K562 (cell line): ENCODE measurements at regions not wholly inside any gene's neighbourhood (a gene's known extent, or its start where the extent isn't known, plus 50 kb on each side); places are given as distances from the start of the nearest gene placed in this dataset.

Experiments
- ATAC-seq: fragments of 200-7000 bp; cut with Tn5 transposase; 3 replicates; pipeline ENCODE4 v1.9.1; 2020; ENCODE audit warnings: moderate library complexity
- BruUV-seq: library from RNA; stranded (reverse); fragments of 400-500 nt; replicated peaks from 2 replicates; lab custom pipeline; 2021; lab: Mats Ljungman, UMichigan
- CTCF ChIA-PET: fragments of 300-600 bp; formaldehyde crosslinking; extraction: SDS; loops from one replicate; lab custom pipeline; 2021; ENCODE audit warnings: low intra/inter-chr PET ratio; lab: Yijun Ruan, JAX
- POLR2A ChIA-PET: fragments of 300-600, 350-650 bp; sonication (Branson Sonifier 250); formaldehyde crosslinking; extraction: SDS; loops from one replicate; lab custom pipeline; 2021; ENCODE audit warnings: antibody characterized with exemption, inconsistent platforms; lab: Yijun Ruan, JAX
- DNase-seq, 4 experiments: peaks; one replicate each; pipeline versions ENCODE4 v3.0.0 to v3.0.0-alpha.2; 2011 to 2018; ENCODE audit warnings: low spot score in 3 of 4, mixed read lengths in 3 of 4; ENCODE audit errors: extremely low read depth in 1 of 4
- FAIRE-seq: peaks from 2 replicates; lab custom pipeline; 2011; peaks lifted over from hg19 to GRCh38; lab: Jason Lieb, UNC
- H2AFZ ChIP-seq: 2 replicates; pipeline ENCODE4 v1.6.0; 2011; ENCODE audit warnings: low read depth, low read length, control low read depth, inconsistent platforms
- H3K27ac ChIP-seq: fragments of 200-600 bp; 3 replicates; pipeline ENCODE4 v1.8.0; 2011; ENCODE audit warnings: low read depth, mild to moderate bottlenecking, control low read depth, inconsistent platforms, low read length, moderate library complexity, mixed read lengths; ENCODE audit errors: extremely low read depth
- H3K27me3 ChIP-seq, 2 experiments: fragments of 300-600 bp in 1 of 2; 2 replicates in 1 of 2; 3 replicates in 1 of 2; pipeline versions ENCODE4 v1.6.0 to v1.8.0; 2011; ENCODE audit warnings: inconsistent platforms in 2 of 2, low read length in 2 of 2, mild to moderate bottlenecking in 1 of 2, mixed read lengths in 1 of 2, moderate library complexity in 1 of 2; ENCODE audit not compliant: control insufficient read depth in 2 of 2, insufficient read depth in 2 of 2
- H3K36me3 ChIP-seq: fragments of 300-600 bp; 3 replicates; pipeline ENCODE4 v1.8.0; 2011; ENCODE audit warnings: mild to moderate bottlenecking, low read length, inconsistent platforms; ENCODE audit not compliant: control insufficient read depth, insufficient read depth
- H3K4me1 ChIP-seq, 2 experiments: fragments of 200-600 bp in 1 of 2; replicated peaks in 1 of 2; 2 replicates in 1 of 2; 3 replicates in 1 of 2; pipeline versions ENCODE4 v1.5.1 to v1.8.0; 2011; ENCODE audit warnings: inconsistent platforms in 2 of 2, low read length in 2 of 2, mild to moderate bottlenecking in 1 of 2, mixed read lengths in 1 of 2, moderate library complexity in 1 of 2; ENCODE audit not compliant: control insufficient read depth in 2 of 2, insufficient read depth in 2 of 2
- H3K4me2 ChIP-seq: 2 replicates; pipeline ENCODE4 v1.6.1; 2011; ENCODE audit warnings: low read length, control low read depth, inconsistent platforms, mixed read lengths; ENCODE audit not compliant: insufficient read depth
- H3K4me3 ChIP-seq: fragments of 200-600 bp; sonication (generic), shearing (Covaris generic); 2 replicates; pipeline ENCODE4 v1.5.1; 2016; ENCODE audit warnings: control low read depth, inconsistent platforms
- H3K79me2 ChIP-seq: fragments of 200-600 bp; 3 replicates; pipeline ENCODE4 v1.8.0; 2011; ENCODE audit warnings: low read length, inconsistent platforms; ENCODE audit not compliant: control insufficient read depth, insufficient read depth
- H3K9ac ChIP-seq, 2 experiments: 2 replicates each; pipeline versions ENCODE4 v1.6.0 to v1.6.1; 2011; ENCODE audit warnings: low read depth in 2 of 2, low read length in 2 of 2, control low read depth in 1 of 2, inconsistent platforms in 1 of 2, mild to moderate bottlenecking in 1 of 2, mixed read lengths in 1 of 2; ENCODE audit not compliant: insufficient read depth in 1 of 2
- H3K9me1 ChIP-seq: one replicate; pipeline ENCODE4 v1.6.0; 2011; ENCODE audit warnings: inconsistent platforms, mild to moderate bottlenecking, low read length, moderate library complexity; ENCODE audit not compliant: control insufficient read depth, insufficient read depth
- H3K9me3 ChIP-seq: replicated peaks from 2 replicates; pipeline ENCODE4 v1.5.1; 2011; ENCODE audit warnings: low read depth, low read length, inconsistent platforms; ENCODE audit not compliant: control insufficient read depth, insufficient read depth
- H4K20me1 ChIP-seq: replicated peaks from 2 replicates; pipeline ENCODE4 v1.6.1; 2011; ENCODE audit warnings: low read length, inconsistent platforms, mixed read lengths; ENCODE audit not compliant: control insufficient read depth, insufficient read depth
- E2F3 ChIP-seq: fragments of 250-450 bp; sonication (Bioruptor Pico); IDR thresholded peaks from 2 replicates; pipeline ENCODE4 v1.4.0; 2020; ENCODE audit warnings: mild to moderate bottlenecking
- FOXK2 ChIP-seq, 2 experiments: fragments of 450-650 bp; IDR thresholded peaks in 1 of 2; conservative IDR thresholded peaks in 1 of 2; 2 replicates each; pipeline ENCODE4 v1.6.1; 2016; ENCODE audit warnings: low read depth in 2 of 2, mild to moderate bottlenecking in 1 of 2
- PHF21A ChIP-seq: fragments of 450-650 bp; IDR thresholded peaks from 2 replicates; pipeline ENCODE4 v1.6.1; 2017; ENCODE audit warnings: low read depth, borderline replicate concordance
- SMC3 ChIP-seq: conservative IDR thresholded peaks from 2 replicates; pipeline ENCODE4 v1.6.1; 2011; ENCODE audit warnings: low read depth, low read length, improper control_type of control experiment; ENCODE audit not compliant: insufficient read depth
- ZBTB7A ChIP-seq: IDR thresholded peaks from 2 replicates; pipeline ENCODE4 v1.6.1; 2011; ENCODE audit warnings: low read depth, mild to moderate bottlenecking, low read length, moderate library complexity, borderline replicate concordance; ENCODE audit not compliant: control insufficient read depth
- ZNF785 ChIP-seq: fragments of 250-450 bp; sonication (Bioruptor Pico); IDR thresholded peaks from 2 replicates; pipeline ENCODE4 v1.4.0; 2020; ENCODE audit warnings: mild to moderate bottlenecking
- ZSCAN29 ChIP-seq: fragments of 450-650 bp; IDR thresholded peaks from 2 replicates; pipeline ENCODE4 v1.6.1; 2017
- in situ Hi-C: fragments of 300-500 bp; cut with MboI; formaldehyde crosslinking; loops from 4 replicates; pipeline ENCODE4 v1.15.0; 2018; ENCODE audit warnings: inconsistent platforms, mixed read lengths
- intact Hi-C: fragments of 100-400 bp; cut with micrococcal nuclease; formaldehyde crosslinking; loops from 2 replicates; pipeline ENCODE4 v1.14.2; 2022
- TF ChIP-seq, protein P1 (sequence below): sonication (generic); formaldehyde crosslinking; IDR thresholded peaks from 2 replicates; pipeline ENCODE4 v1.8.1; 2022; ENCODE audit warnings: missing genetic modification reagents
- TF ChIP-seq, protein P2 (sequence below): IDR thresholded peaks from 3 replicates; pipeline ENCODE4 v1.6.1; 2011; ENCODE audit warnings: borderline replicate concordance, mild to moderate bottlenecking; ENCODE audit not compliant: insufficient read length, insufficient read depth

DNA sequence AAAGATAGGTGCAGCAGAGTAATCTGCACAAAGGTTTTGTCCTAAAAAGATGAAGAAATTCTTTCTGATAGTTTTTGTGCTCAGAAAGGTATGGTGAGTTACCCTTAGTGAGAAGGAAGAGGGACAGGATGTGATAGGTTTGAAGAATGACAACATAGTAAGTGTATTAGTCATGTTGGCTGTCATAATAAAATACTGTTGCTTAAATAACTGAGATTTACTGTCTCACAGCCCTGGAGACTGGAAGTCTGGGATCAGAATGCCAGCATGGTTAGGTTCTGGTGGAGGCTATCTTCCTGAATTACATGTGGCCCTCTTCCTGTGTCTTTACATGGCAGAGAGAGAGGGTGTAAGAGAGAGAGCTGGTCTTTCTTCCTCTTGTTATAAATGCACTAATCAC lies 965.2 kb downstream of the TTLL7 start:
- H3K79me2 ChIP-seq: no peaks in the 10 kb centered on the region
- intact Hi-C loops: no loop called here
- H3K36me3 ChIP-seq: no peaks in the 10 kb centered on the region
- H4K20me1 ChIP-seq: no peaks in the 10 kb centered on the region
- H3K27ac ChIP-seq: no peak overlapping the region
- no peaks in the 10 kb centered on the region for H3K9me1 ChIP-seq
- H2AFZ ChIP-seq: no peak overlapping the region
- POLR2A ChIA-PET: no interaction called here
- no peak overlapping the region for H3K9ac ChIP-seq
- TF ChIP-seq SMC3: no peak
- no peak for TF ChIP-seq E2F3 (CRISPR knock-in tag)
- no peak for TF ChIP-seq FOXK2 (conservative IDR thresholded peaks at IDR 0.05 in 1 of 2, IDR thresholded peaks at IDR 0.05 in 1 of 2; ENCODE audit: low read depth in 2 of 2)
- TF ChIP-seq, protein P1, sequence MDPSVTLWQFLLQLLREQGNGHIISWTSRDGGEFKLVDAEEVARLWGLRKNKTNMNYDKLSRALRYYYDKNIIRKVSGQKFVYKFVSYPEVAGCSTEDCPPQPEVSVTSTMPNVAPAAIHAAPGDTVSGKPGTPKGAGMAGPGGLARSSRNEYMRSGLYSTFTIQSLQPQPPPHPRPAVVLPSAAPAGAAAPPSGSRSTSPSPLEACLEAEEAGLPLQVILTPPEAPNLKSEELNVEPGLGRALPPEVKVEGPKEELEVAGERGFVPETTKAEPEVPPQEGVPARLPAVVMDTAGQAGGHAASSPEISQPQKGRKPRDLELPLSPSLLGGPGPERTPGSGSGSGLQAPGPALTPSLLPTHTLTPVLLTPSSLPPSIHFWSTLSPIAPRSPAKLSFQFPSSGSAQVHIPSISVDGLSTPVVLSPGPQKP (CRISPR knock-in tag): no peak
- no peak for TF ChIP-seq ZSCAN29
- no peak for TF ChIP-seq PHF21A
- TF ChIP-seq ZBTB7A: no peak
- TF ChIP-seq ZNF785: no peak
- TF ChIP-seq, protein P2, sequence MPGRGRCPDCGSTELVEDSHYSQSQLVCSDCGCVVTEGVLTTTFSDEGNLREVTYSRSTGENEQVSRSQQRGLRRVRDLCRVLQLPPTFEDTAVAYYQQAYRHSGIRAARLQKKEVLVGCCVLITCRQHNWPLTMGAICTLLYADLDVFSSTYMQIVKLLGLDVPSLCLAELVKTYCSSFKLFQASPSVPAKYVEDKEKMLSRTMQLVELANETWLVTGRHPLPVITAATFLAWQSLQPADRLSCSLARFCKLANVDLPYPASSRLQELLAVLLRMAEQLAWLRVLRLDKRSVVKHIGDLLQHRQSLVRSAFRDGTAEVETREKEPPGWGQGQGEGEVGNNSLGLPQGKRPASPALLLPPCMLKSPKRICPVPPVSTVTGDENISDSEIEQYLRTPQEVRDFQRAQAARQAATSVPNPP: no peak
- no peak overlapping the region for H3K4me2 ChIP-seq
- CTCF ChIA-PET: no interaction called here
- DNase-seq (no peak), ATAC-seq (no peak), FAIRE-seq (no peak)
- in situ Hi-C loops: no loop called here
- no peak overlapping the region for H3K4me3 ChIP-seq
- H3K27me3 ChIP-seq: no peaks in the 10 kb centered on the region
- no peaks in the 10 kb centered on the region; the same call in 1 of the 2 replicates for H3K9me3 ChIP-seq
- no peaks in the 10 kb centered on the region for H3K4me1 ChIP-seq
- BruUV-seq: no TSS peak
